NCI-H345 (cell line): ENCODE measurements at regions not wholly inside any gene's neighbourhood (a gene's known extent, or its start where the extent isn't known, plus 50 kb on each side); places are given as distances from the start of the nearest gene placed in this dataset.

Experiments used
- DNase-seq: peaks from one replicate; lab custom pipeline; 2025; lab: John Stamatoyannopoulos, UW

DNA sequence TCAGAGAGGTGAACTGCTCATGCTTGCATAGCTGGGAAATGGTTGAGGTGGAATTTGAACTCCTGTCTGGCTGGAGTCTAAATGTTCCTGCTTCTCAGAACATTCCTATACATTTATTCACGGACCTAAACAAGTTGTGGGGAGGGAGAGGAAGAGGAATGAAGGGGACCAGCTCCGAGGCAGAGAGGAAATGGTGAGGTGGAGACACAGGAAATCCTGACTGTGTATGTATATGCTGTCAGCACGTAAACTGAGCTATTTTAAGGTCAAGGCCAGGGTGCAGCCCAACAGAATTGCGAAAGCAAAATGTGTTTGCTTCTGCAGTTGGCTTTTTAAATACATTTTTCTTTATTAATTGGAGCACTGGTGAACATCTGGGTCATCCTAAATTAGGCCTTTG lies 74.1 kb upstream of the POMGNT2 start:
- no peak for DNase-seq

DNA sequence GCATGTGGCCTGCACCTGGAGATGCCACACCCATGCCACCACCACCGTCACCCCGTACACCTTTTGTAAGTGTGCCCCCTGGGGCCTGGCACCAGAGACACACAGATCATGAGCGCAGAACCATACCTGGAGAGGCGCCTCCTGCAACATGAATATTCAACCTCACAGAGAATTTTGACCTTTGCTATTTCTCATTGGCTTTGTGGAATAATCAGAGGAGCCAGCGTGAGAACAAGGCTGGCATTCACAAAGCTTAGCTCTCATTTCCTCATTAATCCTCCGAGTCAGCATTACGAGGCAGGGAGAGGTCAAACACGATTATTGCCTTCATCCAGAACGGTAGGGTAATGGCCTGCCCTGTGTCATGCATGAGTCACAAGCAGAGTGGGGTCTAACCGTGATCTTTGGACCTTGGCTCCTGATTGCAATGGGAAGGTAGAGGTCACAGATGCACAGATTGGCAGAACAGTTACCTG lies 73.0 kb upstream of the POMGNT2 start:
- DNase-seq, result no peak

- no peak for DNase-seq
Observed at GRCh38 chr3:43177085-43177484, 71.2 kb upstream of the POMGNT2 start.

GRCh38 chr3:43176666-43177065 lies 70.8 kb upstream of the POMGNT2 start:
- no peak for DNase-seq

GRCh38 chr3:43175541-43175940 lies 69.7 kb upstream of the POMGNT2 start:
- DNase-seq, result peak; percentile 8

DNA sequence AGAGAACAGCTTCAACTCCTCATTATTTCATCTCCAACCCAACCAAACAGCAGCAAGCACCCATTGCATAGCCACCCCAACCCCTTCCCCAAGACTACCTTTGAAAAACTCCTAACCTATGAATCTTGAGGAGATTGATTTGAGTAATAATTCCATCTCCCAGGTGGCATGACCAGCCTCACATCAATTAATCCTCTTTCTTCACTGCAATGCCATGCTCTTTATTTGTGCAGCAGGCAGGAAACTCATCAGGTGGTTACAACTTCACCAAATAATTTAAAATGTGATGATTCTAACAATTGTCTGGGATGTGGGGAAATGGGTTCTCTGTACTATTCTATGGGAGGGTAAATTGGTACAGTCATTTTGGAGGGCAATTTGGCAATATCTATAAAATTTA lies 68.1 kb upstream of the POMGNT2 start:
- no peak for DNase-seq

DNA sequence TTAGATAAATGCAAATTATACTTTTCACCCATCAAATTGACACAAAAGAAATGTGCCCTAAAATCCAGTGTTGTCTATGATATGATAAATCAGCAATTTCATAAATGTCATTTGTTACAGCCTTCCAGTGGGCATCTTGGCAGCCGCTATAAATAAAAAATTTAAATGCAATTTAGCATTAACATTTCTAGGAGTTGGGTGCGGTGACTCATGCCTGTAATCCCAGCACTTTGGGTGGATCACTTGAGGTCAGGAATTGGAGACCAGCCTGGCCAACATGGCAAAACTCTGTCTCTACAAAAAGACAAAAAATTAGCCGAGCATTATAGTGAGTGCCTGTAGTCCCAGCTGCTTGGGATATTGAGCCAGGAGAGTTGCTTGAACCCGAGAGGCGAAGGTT lies 65.9 kb upstream of the POMGNT2 start:
- no peak for DNase-seq

- DNase-seq, result no peak
Observed at GRCh38 chr3:43170553-43170952, 64.7 kb upstream of the POMGNT2 start.

DNA sequence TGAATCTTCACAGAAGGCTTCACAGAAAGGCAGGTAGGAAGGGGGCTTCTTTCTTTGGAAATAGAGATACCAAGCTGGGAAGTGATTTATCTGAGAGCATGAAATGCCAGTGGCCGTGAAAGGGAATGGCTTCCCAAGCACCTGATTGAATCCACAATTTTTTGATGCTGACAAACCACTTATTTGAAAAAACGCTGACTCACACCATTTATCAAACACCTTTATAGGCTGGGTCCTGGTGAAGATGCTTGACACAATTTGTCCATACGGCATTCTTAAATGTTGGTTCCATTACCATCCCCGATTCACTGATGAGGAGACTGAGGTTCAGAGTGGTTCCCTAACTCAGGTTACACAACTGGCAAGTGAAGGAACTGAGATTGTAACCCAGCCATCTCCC lies 64.1 kb upstream of the POMGNT2 start:
- DNase-seq, result no peak

DNA sequence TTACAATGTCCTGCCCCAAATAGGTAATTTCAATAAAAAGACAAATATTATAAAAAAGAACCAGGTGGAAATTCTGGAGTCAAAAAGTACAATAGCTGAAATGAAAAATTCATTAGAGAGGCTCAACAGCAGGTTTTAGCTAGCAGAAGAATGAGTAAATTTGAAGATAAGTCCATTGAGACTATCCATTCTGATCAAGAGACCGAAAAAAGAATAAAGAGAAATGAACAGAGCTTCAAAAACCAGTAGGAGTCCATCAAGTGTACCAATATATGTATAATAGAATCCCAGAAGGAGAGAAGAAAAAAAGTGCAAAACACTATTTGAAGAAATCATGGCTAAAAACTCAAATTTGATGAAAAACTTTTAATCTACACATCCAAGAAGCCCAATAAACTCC lies 60.5 kb upstream of the POMGNT2 start:
- DNase-seq, result no peak

GRCh38 chr3:43165786-43166185 lies 59.9 kb upstream of the POMGNT2 start:
- no peak for DNase-seq

DNA sequence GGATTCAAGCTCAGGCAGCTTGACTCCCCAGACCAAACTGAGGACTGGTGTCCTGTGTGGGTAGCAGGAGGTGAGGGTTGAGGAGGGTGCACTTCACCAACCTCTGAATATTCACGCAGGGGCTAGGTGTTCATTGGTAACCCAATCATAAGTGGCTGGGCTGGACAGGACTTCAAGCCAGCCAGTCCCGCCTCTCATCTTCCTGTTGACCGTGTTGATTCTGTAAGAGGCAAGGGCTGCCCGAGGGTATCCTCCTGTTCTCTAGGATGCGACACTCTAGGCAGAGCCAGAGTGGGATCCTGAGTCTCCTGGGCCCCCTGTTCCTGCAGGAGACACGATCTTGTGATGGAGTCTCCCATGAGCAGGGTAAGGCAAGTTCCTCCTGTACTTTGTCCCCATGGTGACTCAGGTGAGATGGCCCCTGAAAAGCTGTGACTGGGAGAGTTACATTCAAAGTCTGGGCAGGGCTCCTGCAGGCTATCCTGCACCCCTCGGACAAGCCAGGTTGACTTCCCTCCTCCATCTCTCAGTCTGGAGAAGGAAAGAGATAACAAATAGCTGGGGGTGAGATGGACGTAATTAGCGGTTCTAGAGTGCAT lies 58.1 kb upstream of the POMGNT2 start:
- DNase-seq, result no peak

DNA sequence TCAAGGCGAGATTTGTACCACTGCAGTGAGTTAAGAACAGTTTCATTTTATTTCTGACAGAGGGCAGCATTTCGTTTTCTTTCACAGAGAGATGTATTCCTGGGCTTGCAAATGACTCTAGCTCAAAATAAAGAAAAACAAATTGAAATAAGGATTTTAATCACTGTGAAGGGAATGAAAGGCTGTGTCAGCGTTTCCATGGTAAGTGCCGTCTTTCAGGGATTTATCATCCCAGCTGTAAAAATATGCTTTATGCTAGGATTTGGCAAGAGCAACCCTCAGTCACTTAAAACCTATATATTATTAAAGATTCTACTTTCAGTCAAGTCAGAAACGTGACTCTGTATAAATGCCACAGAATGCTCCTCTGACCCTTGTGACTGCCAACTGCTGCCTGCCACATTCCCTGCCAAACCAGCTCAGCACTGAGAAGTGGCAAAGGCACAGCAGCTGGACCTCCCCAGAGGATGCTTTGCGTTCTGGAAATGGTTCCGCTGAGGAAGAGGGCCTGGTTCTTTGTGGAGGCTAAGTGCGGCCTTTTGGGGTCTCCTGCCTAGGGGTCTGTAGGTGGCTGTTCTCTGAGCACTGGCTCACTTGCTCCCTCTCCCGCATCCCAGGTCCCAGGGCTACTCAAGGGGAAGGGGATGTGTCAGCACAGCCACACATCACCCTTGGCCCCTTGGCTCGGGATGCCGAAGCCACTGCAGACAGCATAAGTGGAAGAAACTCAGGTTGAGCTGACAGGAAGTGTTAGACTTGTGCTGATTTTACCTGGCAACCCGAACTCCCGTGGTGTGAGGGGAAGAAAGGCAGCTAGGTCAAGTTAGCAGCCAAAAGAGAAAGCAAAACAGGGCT lies 56.6 kb upstream of the POMGNT2 start:
- no peak for DNase-seq

GRCh38 chr3:43161684-43162229 lies 55.9 kb upstream of the POMGNT2 start:
- no peak for DNase-seq

- no peak for DNase-seq
Observed at GRCh38 chr3:43160664-43161063, 54.8 kb upstream of the POMGNT2 start.

- no peak for DNase-seq
Observed at GRCh38 chr3:43159876-43160255, 54.0 kb upstream of the POMGNT2 start.

DNA sequence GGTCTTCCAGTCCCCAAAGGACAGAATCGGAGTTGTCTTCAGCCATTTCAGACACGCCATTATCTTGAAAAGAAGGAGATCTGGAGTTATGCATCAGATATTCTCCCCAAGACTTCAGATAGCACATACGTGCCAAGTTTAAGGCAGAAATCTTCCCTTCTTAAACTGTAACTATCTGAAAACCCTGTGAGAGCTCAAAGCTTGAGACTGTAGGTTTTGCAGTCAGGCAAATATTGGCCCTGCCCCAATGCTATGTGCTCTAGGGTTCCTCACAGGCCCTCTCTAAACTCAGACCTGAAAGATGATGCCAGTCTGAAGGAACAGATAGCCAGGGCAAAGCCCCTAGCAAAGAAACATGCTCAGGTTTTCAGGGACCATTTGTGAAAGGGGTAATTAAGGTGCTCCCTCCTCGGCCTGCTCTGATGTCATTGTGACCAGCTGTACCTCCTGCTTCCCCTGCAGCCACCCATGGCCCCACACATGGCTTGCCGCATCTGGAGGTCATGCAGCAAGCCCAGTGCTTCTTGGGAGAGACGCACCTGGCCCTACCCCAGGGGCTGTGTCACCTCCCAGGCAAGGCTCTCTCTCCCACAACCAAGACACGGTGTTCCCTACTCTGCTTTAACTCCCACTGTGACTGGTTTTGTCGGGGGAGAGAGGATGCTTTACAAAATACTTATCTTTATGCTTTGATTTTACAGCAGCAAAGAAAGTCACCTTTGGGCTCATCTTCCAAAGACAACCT lies 53.4 kb upstream of the POMGNT2 start:
- DNase-seq, result no peak

- no peak for DNase-seq
Observed at GRCh38 chr3:43156812-43157455, 51.1 kb upstream of the POMGNT2 start.

- no peak for DNase-seq
Observed at GRCh38 chr3:43155464-43156121, 49.7 kb upstream of the POMGNT2 start.
